ENCODE measurements at regions not wholly inside any gene's neighbourhood (a gene's known extent, or its start where the extent isn't known, plus 50 kb on each side); places are given as distances from the start of the nearest gene placed in this dataset.

GRCh38 chr6:78500299-78501089, 366.9 kb upstream of the IRAK1BP1 start:
- no peak for TF ChIP-seq POLR2AphosphoS5 (IDR thresholded peaks at IDR 0.05; ENCODE audit: low read depth, low read length)
- TF ChIP-seq CTCF (IDR thresholded peaks at IDR 0.05) = no peak
- no peak for TF ChIP-seq REST (IDR thresholded peaks at IDR 0.05; ENCODE audit: insufficient read depth in 1 of 2, low read depth in 2 of 2, low read length in 1 of 2)
- TF ChIP-seq SIN3A (IDR thresholded peaks at IDR 0.05; ENCODE audit: borderline replicate concordance, insufficient read depth, low read depth, low read length) = no peak
- TF ChIP-seq TCF7L2 (IDR thresholded peaks at IDR 0.05; ENCODE audit: low read depth, low read length) = no peak

All from Panc1 (cell line).